ENCODE measurements at regions not wholly inside any gene's neighbourhood (a gene's known extent, or its start where the extent isn't known, plus 50 kb on each side); places are given as distances from the start of the nearest gene placed in this dataset.

DNA sequence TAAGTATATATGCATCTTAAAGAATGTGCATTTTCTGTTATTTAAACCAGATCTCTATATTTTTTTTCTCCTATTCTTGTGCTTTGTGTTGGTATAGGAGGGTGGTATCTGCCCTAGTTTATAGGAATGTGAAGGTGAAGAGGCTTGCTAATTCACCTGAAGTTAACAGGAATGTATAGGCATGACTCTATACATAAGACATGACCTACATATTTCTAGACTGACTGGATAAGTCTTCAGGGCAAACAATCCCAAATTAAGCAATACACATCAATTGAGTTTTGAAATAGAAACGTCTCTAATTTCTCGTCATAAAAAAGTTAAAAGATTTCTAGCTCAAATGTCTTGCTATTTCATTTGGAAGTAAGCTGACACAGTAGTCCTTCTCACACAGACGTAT lies 410.0 kb downstream of the DIPK2A start:
- TF ChIP-seq, protein P1, sequence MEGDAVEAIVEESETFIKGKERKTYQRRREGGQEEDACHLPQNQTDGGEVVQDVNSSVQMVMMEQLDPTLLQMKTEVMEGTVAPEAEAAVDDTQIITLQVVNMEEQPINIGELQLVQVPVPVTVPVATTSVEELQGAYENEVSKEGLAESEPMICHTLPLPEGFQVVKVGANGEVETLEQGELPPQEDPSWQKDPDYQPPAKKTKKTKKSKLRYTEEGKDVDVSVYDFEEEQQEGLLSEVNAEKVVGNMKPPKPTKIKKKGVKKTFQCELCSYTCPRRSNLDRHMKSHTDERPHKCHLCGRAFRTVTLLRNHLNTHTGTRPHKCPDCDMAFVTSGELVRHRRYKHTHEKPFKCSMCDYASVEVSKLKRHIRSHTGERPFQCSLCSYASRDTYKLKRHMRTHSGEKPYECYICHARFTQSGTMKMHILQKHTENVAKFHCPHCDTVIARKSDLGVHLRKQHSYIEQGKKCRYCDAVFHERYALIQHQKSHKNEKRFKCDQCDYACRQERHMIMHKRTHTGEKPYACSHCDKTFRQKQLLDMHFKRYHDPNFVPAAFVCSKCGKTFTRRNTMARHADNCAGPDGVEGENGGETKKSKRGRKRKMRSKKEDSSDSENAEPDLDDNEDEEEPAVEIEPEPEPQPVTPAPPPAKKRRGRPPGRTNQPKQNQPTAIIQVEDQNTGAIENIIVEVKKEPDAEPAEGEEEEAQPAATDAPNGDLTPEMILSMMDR (IDR thresholded peaks at IDR 0.05), result no peak
- no peak for TF ChIP-seq ZFX (IDR thresholded peaks at IDR 0.05; ENCODE audit: borderline replicate concordance)

Data from 22Rv1 (cell line).